Mesendoderm (in vitro differentiated cells): ENCODE measurements at regions not wholly inside any gene's neighbourhood (a gene's known extent, or its start where the extent isn't known, plus 50 kb on each side); places are given as distances from the start of the nearest gene placed in this dataset.
"Not testable (repeated sequence)": the region's sequence is repeated elsewhere in the genome, so short reads cannot be mapped to it uniquely, and the experiment has no call there.

Experiments used
- DNase-seq: peaks from one replicate; pipeline ENCODE4 v3.0.0; 2013
- H2AK5ac ChIP-seq: 2 replicates; pipeline ENCODE4 v1.6.1; 2013; ENCODE audit warnings: low read length, inconsistent platforms
- H2BK120ac ChIP-seq: 2 replicates; pipeline ENCODE4 v1.6.1; 2013; ENCODE audit warnings: low read depth, mild to moderate bottlenecking, low read length, moderate library complexity, mixed read lengths
- H2BK15ac ChIP-seq: replicated peaks from 2 replicates; pipeline ENCODE4 v1.6.1; 2013; ENCODE audit warnings: low read depth, mild to moderate bottlenecking, moderate library complexity
- H2BK5ac ChIP-seq: 2 replicates; pipeline ENCODE4 v1.6.1; 2013; ENCODE audit warnings: low read length, inconsistent platforms
- H3K18ac ChIP-seq: 2 replicates; pipeline ENCODE4 v1.6.1; 2013; ENCODE audit warnings: mild to moderate bottlenecking, low read length, mixed read lengths
- H3K23ac ChIP-seq: one replicate; pipeline ENCODE4 v1.6.1; 2013; ENCODE audit warnings: low read length
- H3K27ac ChIP-seq: 2 replicates; pipeline ENCODE4 v1.5.1; 2013; ENCODE audit warnings: low read depth, mild to moderate bottlenecking, inconsistent platforms, low read length, moderate library complexity
- H3K27me3 ChIP-seq: 2 replicates; pipeline ENCODE4 v1.6.1; 2013; ENCODE audit warnings: low read length, control low read depth, mild to moderate bottlenecking, inconsistent platforms; ENCODE audit not compliant: insufficient read depth, poor library complexity
- H3K36me3 ChIP-seq: 2 replicates; pipeline ENCODE4 v1.6.1; 2013; ENCODE audit warnings: low read length, inconsistent platforms; ENCODE audit not compliant: control insufficient read depth, insufficient read depth
- H3K4ac ChIP-seq: one replicate; pipeline ENCODE4 v1.6.1; 2013; ENCODE audit warnings: low read depth, mild to moderate bottlenecking, low read length, moderate library complexity
- H3K4me1 ChIP-seq: 2 replicates; pipeline ENCODE4 v1.6.1; 2013; ENCODE audit warnings: low read depth, low read length, inconsistent platforms; ENCODE audit not compliant: control insufficient read depth
- H3K4me2 ChIP-seq: 2 replicates; pipeline ENCODE4 v1.6.1; 2013; ENCODE audit warnings: low read length
- H3K4me3 ChIP-seq: 2 replicates; pipeline ENCODE4 v1.5.1; 2013; ENCODE audit warnings: mild to moderate bottlenecking, low read length
- H3K56ac ChIP-seq: one replicate; pipeline ENCODE4 v1.6.1; 2013; ENCODE audit warnings: low read length
- H3K79me1 ChIP-seq: 2 replicates; pipeline ENCODE4 v1.6.1; 2013; ENCODE audit warnings: low read length, inconsistent platforms
- H3K79me2 ChIP-seq: 2 replicates; pipeline ENCODE4 v1.6.1; 2013; ENCODE audit warnings: mild to moderate bottlenecking, low read length; ENCODE audit not compliant: control insufficient read depth, insufficient read depth
- H3K9ac ChIP-seq: 2 replicates; pipeline ENCODE4 v1.6.1; 2013; ENCODE audit warnings: low read length, inconsistent platforms
- H4K5ac ChIP-seq: one replicate; pipeline ENCODE4 v1.6.1; 2013; ENCODE audit warnings: low read length
- H4K8ac ChIP-seq: one replicate; pipeline ENCODE4 v1.6.1; 2013; ENCODE audit warnings: low read depth, mild to moderate bottlenecking, control low read depth, low read length, moderate library complexity
- WGBS: extraction: QIAGEN DNeasy Blood & Tissue Kit; methylation state at CpG from one replicate; pipeline ENCODE4 v1.1.7; 2013; ENCODE audit warnings: low lambda C conversion rate, missing lambda C conversion rate; ENCODE audit not compliant: insufficient coverage; ENCODE audit errors: extremely low coverage; 5-methylcytosine and 5-hydroxymethylcytosine counted together

- H2AK5ac ChIP-seq, H4K5ac ChIP-seq, H3K4me2 ChIP-seq, H2BK15ac ChIP-seq, H3K4me3 ChIP-seq, H4K8ac ChIP-seq, H3K79me2 ChIP-seq, H2BK5ac ChIP-seq, H3K4me1 ChIP-seq, H3K27me3 ChIP-seq, H3K9ac ChIP-seq, H3K79me1 ChIP-seq, H3K36me3 ChIP-seq, H3K23ac ChIP-seq, H3K27ac ChIP-seq, H3K56ac ChIP-seq: not testable (repeated sequence)
- no CpG with 5 or more reads among the region's 10 CpGs for WGBS
- DNase-seq = peak; percentile 92
- Histone ChIP-seq H2BK120ac (peak overlapping the region; percentile 23), H3K4ac (peak overlapping the region; percentile 74), H3K18ac (peak overlapping the region; percentile 15)
Observed at GRCh38 chr20:50448625-50449403, 61.4 kb upstream of the PTPN1 start.

GRCh38 chr20:50449738-50450492 lies 60.3 kb upstream of the PTPN1 start:
- Histone ChIP-seq H3K4me3 (no peak overlapping the region), H3K4me2 (no peak overlapping the region), H3K27me3 (no peaks in the 10 kb centered on the region), H3K79me1 (no peaks in the 10 kb centered on the region), H4K5ac (no peak overlapping the region), H3K4me1 (no peaks in the 10 kb centered on the region), H2BK5ac (no peak overlapping the region), H3K79me2 (no peaks in the 10 kb centered on the region), H3K27ac (no peak overlapping the region), H2BK120ac (peak overlapping the region; percentile 9), H4K8ac (no peak overlapping the region), H3K18ac (peak overlapping the region; percentile 15), H3K36me3 (no peaks in the 10 kb centered on the region), H3K9ac (no peak overlapping the region), H3K23ac (peak overlapping the region; percentile 25), H2AK5ac (no peak overlapping the region), H2BK15ac (no peak overlapping the region), H3K56ac (peak overlapping the region; percentile 45), H3K4ac (peak overlapping the region; percentile 74)
- DNase-seq = no peak
- no CpG with 5 or more reads among the region's 9 CpGs for WGBS

GRCh38 chr20:50450493-50450826 lies 59.7 kb upstream of the PTPN1 start:
- H3K9ac ChIP-seq = no peak overlapping the region
- no peak overlapping the region for H4K5ac ChIP-seq
- H3K4me3 ChIP-seq = no peak overlapping the region
- no peak overlapping the region for H3K23ac ChIP-seq
- H2AK5ac ChIP-seq = no peak overlapping the region
- no peak overlapping the region for H3K27ac ChIP-seq
- H3K56ac ChIP-seq = no peak overlapping the region
- no peak overlapping the region for H2BK15ac ChIP-seq
- no CpG with 5 or more reads among the region's 1 CpG for WGBS
- no peaks in the 10 kb centered on the region for H3K36me3 ChIP-seq
- H4K8ac ChIP-seq = no peak overlapping the region
- H3K79me2 ChIP-seq = no peaks in the 10 kb centered on the region
- no peak overlapping the region for H3K4ac ChIP-seq
- H2BK120ac ChIP-seq = no peak overlapping the region
- H3K4me1 ChIP-seq = no peaks in the 10 kb centered on the region
- H3K27me3 ChIP-seq = no peaks in the 10 kb centered on the region
- no peak overlapping the region for H2BK5ac ChIP-seq
- no peak for DNase-seq
- H3K18ac ChIP-seq = no peak overlapping the region
- no peak overlapping the region for H3K4me2 ChIP-seq
- H3K79me1 ChIP-seq = no peaks in the 10 kb centered on the region

- WGBS = no CpG with 5 or more reads among the region's 19 CpGs
- peak overlapping the region; percentile 15 for H2BK5ac ChIP-seq
- no peak overlapping the region for H3K9ac ChIP-seq
- H2BK120ac ChIP-seq = no peak overlapping the region
- H3K27ac ChIP-seq = peak overlapping the region; percentile 80
- H3K56ac ChIP-seq = peak overlapping the region; percentile 71
- H3K27me3 ChIP-seq = no peaks in the 10 kb centered on the region
- H3K4me3 ChIP-seq = no peak overlapping the region
- H3K4me2 ChIP-seq = no peak overlapping the region
- no peak overlapping the region for H4K8ac ChIP-seq
- H3K18ac ChIP-seq = peak overlapping the region; percentile 35
- no peak overlapping the region for H4K5ac ChIP-seq
- no peaks in the 10 kb centered on the region for H3K79me1 ChIP-seq
- H3K4ac ChIP-seq = no peak overlapping the region
- H2AK5ac ChIP-seq = no peak overlapping the region
- H2BK15ac ChIP-seq = no peak overlapping the region
- no peak overlapping the region for H3K23ac ChIP-seq
- DNase-seq = peak; percentile 98
- H3K79me2 ChIP-seq = no peaks in the 10 kb centered on the region
- no peaks in the 10 kb centered on the region for H3K4me1 ChIP-seq
- H3K36me3 ChIP-seq = no peaks in the 10 kb centered on the region
Observed at GRCh38 chr20:50450881-50451752, 59.1 kb upstream of the PTPN1 start.

GRCh38 chr20:50451792-50452425 lies 58.3 kb upstream of the PTPN1 start:
- not testable (repeated sequence) for H4K5ac ChIP-seq, H3K79me1 ChIP-seq, H3K4me2 ChIP-seq, H3K4me3 ChIP-seq, H2BK120ac ChIP-seq, H2BK15ac ChIP-seq, DNase-seq, H3K27me3 ChIP-seq, H2AK5ac ChIP-seq, H3K23ac ChIP-seq, H3K4me1 ChIP-seq, H2BK5ac ChIP-seq, H3K79me2 ChIP-seq, H3K9ac ChIP-seq, H3K36me3 ChIP-seq, H4K8ac ChIP-seq, H3K4ac ChIP-seq
- H3K18ac ChIP-seq = peak overlapping the region; percentile 35
- H3K27ac ChIP-seq = peak overlapping the region; percentile 45
- no CpG with 5 or more reads among the region's 9 CpGs for WGBS
- H3K56ac ChIP-seq = peak overlapping the region; percentile 71
